Erythroblast (primary cell): ENCODE measurements at regions not wholly inside any gene's neighbourhood (a gene's known extent, or its start where the extent isn't known, plus 50 kb on each side); places are given as distances from the start of the nearest gene placed in this dataset.

Source experiments
- GATA1 ChIP-seq: IDR thresholded peaks from 2 replicates; pipeline ENCODE4 v1.6.1; 2011; ENCODE audit warnings: low read depth, mild to moderate bottlenecking, control low read depth, low read length, moderate library complexity
- POLR2A ChIP-seq: IDR thresholded peaks from 2 replicates; pipeline ENCODE4 v1.6.1; 2011; ENCODE audit warnings: mild to moderate bottlenecking, low read length

DNA sequence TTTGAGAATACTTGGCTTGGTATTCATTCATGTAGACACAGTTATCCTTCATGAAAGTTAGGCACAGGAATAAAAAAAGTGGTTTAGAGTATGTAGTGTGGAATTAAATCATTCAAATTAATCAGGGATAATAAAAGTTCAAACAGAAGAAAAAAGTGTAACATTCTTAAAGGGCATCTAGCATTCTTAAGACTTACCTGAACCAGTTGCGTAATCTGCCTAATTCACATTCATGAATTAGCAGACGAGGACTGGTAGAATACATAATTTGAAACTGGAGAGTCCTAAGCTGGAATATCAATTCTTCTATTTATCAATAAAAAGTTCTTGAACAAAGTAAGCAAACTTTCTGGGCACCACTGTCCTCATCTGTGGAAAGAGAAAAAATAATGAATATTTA is 157.0 kb upstream of the DEPDC1 start:
- TF ChIP-seq POLR2A (no peak), GATA1 (no peak)
